ENCODE measurements at regions not wholly inside any gene's neighbourhood (a gene's known extent, or its start where the extent isn't known, plus 50 kb on each side); places are given as distances from the start of the nearest gene placed in this dataset.

DNA sequence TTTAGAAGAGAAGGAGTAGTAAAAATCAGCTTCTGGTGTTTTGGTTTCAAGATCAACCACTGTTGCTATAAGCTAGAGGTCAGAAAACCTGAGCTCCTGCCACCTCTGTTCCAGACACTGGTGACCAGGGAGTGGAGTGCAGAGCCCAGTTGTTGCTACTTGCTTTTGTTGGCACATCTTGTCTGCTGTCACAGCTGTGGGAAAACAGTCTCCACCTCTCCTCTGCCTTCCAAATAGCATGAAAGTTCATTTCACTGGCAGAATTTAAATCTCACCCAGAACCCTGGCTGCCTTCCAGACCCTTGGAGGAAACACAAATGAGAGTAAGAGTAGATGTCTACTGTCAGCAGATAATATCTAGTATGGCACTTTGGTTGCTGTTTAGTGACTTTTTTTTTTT lies 297.5 kb upstream of the KLF3 start:
- peak; percentile 84 for DNase-seq (ENCODE audit: low spot score)
- peak overlapping the region; percentile 54 to 82 for H3K27ac ChIP-seq
- TF ChIP-seq, protein P1, sequence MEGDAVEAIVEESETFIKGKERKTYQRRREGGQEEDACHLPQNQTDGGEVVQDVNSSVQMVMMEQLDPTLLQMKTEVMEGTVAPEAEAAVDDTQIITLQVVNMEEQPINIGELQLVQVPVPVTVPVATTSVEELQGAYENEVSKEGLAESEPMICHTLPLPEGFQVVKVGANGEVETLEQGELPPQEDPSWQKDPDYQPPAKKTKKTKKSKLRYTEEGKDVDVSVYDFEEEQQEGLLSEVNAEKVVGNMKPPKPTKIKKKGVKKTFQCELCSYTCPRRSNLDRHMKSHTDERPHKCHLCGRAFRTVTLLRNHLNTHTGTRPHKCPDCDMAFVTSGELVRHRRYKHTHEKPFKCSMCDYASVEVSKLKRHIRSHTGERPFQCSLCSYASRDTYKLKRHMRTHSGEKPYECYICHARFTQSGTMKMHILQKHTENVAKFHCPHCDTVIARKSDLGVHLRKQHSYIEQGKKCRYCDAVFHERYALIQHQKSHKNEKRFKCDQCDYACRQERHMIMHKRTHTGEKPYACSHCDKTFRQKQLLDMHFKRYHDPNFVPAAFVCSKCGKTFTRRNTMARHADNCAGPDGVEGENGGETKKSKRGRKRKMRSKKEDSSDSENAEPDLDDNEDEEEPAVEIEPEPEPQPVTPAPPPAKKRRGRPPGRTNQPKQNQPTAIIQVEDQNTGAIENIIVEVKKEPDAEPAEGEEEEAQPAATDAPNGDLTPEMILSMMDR (IDR thresholded peaks at IDR 0.05) = no peak
- H3K4me3 ChIP-seq = no peak overlapping the region

DNA sequence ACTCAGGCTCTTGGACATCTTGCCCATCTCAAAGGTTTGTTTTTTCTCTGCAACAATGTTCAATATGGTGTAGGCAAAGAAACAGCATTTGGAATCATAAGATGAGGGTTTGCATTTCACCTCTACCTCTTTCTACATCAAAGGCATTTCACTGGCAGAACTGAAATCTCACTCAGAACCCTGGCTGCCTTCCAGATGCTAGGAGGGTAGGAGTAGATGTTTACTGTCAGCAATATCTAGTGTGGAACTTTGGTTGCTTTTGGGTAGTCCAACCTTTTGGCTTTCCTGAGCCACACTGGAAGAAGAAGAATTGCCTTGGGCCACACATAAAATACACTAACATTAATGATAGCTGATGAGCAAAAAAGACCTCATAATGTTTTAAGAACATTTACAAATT lies 297.0 kb upstream of the KLF3 start:
- H3K4me3 ChIP-seq = no peak overlapping the region
- DNase-seq (ENCODE audit: low spot score) = no peak
- TF ChIP-seq, protein P1 (IDR thresholded peaks at IDR 0.05) = no peak
- peak overlapping the region; percentile 54 to 82 for H3K27ac ChIP-seq

DNA sequence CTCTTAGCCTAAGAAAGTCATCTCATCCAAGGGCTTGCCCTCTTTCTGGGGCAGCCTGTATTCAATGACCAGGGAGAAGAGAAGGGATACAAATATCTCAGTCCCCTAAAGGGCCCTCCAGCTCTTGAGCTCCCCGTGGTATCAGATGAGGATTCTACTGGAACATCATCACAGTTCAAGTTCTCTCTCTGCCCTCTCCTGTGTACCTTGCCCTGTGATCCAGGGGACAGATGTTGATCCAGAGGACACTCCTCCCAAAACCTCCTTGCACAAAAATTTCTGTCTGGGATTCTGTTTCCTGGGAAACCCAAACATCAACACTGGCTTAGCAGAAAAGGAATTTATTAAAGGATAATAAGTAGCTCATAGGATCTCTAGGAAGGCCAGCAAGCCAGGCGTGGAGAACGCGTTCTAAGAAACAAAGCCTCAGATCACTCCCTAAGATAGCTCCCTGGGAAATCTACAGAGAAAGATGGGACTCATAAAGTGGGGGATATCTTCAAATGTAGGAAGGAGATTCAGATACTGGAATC lies 296.3 kb upstream of the KLF3 start:
- TF ChIP-seq, protein P1 (IDR thresholded peaks at IDR 0.05) = no peak
- peak overlapping the region; percentile 37 to 82 for H3K27ac ChIP-seq
- H3K4me3 ChIP-seq = no peak overlapping the region
- DNase-seq (ENCODE audit: low spot score) = no peak

DNA sequence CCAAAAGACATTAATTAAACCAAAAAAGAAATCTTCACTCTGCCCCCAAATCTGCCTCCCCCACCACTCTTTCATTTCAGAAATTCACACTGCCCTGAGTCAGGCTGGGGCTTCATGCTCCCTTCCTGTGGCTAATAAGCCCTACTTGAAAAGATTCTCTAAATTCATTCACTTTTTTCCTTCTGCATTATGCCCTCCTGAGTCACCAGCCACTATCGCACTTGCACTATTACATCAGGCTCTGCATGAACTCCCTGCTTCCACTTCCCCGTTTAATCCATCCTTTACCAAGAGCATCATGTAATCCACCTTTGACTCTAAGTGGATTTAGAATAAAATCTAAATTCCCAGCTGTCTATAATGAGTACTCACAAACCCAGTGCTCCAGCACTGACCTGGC lies 295.4 kb upstream of the KLF3 start:
- TF ChIP-seq, protein P1 (IDR thresholded peaks at IDR 0.05) = no peak
- DNase-seq (ENCODE audit: low spot score) = no peak
- Histone ChIP-seq H3K27ac (peak overlapping the region in 1 of 2 donors; percentile 82), H3K4me3 (no peak overlapping the region)

DNA sequence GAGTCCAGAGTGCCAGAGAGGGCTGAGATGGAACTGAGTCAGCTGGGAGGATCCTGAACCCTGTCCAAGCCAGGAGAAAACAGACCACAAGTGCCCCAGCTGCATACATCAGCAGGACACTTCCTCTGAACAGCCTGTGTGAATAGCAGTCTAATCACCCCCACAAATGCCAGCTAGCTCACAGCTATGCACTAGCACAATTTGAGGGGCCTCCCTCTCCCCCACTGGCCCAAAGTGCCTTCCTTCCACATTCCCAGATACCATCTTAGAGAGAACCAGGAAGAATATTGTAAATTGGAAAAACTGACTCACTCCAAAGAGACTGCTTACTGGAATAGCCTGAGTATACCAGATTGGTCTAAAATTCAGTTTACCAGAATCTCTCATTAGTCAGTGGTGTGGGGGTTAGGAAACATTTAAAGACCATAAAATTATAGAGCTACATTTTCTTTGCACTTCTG lies 292.6 kb upstream of the KLF3 start:
- Histone ChIP-seq H3K4me3 (no peak overlapping the region), H3K27ac (peak overlapping the region in 1 of 2 donors; percentile 69)
- no peak for DNase-seq (ENCODE audit: low spot score)
- TF ChIP-seq, protein P1 (IDR thresholded peaks at IDR 0.05) = no peak

DNA sequence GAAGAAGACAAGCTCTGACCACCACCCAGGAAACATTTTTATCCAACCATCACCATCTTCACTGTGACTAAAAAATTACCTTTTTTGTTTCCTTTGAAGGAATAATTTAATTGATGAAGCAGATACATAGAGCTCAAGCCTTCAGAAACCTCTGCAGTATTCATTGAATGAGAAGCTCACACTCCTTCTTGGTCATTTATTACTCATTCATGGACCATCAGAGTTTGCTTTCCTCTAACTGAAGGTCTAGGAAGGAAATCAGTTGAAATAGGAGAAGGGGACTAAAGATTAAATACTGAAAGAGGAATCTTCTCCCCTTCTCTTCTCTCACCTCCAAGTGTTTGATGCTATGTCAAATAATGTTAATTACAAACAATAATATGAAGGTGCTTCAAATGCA lies 290.6 kb upstream of the KLF3 start:
- no peak overlapping the region for H3K4me3 ChIP-seq
- no peak for DNase-seq (ENCODE audit: low spot score)
- TF ChIP-seq, protein P1 (IDR thresholded peaks at IDR 0.05) = no peak
- no peak overlapping the region for H3K27ac ChIP-seq

DNA sequence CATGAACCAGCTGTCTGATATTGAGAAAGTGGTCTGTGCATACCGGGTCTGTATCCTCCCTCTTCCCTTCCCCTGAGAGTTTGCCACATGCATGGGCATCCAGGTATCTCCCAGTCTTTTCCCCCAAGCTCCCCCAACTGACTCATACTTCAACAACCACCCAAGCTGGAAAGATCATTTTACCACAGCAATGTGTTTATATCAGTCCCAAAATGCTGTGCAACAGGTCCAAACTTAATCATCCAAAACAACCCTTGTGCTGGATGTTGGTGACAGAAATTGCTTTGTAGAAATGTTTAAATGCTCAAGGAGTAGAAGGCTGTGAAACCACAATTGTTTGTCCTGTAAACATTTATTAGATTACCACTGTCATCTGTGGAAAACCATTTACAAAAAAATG lies 286.8 kb upstream of the KLF3 start:
- no peak for DNase-seq (ENCODE audit: low spot score)
- Histone ChIP-seq H3K27ac (no peak overlapping the region), H3K4me3 (no peak overlapping the region)
- TF ChIP-seq, protein P1 (IDR thresholded peaks at IDR 0.05) = no peak

All from coronary artery (tissue), 2 donors.